Astrocyte of the cerebellum (primary cell): ENCODE measurements at regions not wholly inside any gene's neighbourhood (a gene's known extent, or its start where the extent isn't known, plus 50 kb on each side); places are given as distances from the start of the nearest gene placed in this dataset.

Experiments used
- DNase-seq: peaks from one replicate; pipeline ENCODE4 v3.0.0-alpha.2; 2011; ENCODE audit warnings: low read depth
- H3K4me3 ChIP-seq: 2 replicates; pipeline ENCODE4 v1.5.1; 2011; ENCODE audit warnings: mild to moderate bottlenecking, low read depth, low read length, moderate library complexity
- in situ Hi-C: cut with HindIII; loops from 2 replicates; pipeline ENCODE4 v1.10.0; 2017; ENCODE audit warnings: low sequenced_read_pairs
- TF ChIP-seq, protein P1 (sequence below): IDR thresholded peaks from 2 replicates; pipeline ENCODE4 v1.5.1; 2012; ENCODE audit warnings: low read length, low read depth, moderate library complexity, mild to moderate bottlenecking; ENCODE audit errors: missing control alignments

DNA sequence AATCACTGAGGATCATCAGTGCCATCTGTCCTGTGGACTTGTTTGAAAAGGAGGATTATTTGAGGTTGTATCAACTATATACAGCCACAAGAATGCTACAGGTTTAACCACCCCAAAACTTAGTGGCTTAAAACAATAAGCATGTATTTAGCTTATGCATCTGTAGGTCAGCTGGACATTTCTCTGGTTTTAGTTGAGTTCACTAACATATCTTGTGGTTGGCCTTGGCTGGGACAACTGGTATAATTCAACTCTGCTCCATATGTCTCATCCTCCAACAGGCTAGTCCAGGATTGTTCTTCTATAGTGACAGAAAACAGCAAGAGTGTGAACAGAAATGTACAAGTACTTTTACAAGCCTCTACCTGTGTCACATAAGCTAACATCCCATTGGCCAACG, 49.9 kb upstream of the SOX6 start:
- TF ChIP-seq, protein P1, sequence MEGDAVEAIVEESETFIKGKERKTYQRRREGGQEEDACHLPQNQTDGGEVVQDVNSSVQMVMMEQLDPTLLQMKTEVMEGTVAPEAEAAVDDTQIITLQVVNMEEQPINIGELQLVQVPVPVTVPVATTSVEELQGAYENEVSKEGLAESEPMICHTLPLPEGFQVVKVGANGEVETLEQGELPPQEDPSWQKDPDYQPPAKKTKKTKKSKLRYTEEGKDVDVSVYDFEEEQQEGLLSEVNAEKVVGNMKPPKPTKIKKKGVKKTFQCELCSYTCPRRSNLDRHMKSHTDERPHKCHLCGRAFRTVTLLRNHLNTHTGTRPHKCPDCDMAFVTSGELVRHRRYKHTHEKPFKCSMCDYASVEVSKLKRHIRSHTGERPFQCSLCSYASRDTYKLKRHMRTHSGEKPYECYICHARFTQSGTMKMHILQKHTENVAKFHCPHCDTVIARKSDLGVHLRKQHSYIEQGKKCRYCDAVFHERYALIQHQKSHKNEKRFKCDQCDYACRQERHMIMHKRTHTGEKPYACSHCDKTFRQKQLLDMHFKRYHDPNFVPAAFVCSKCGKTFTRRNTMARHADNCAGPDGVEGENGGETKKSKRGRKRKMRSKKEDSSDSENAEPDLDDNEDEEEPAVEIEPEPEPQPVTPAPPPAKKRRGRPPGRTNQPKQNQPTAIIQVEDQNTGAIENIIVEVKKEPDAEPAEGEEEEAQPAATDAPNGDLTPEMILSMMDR: no peak
- no peak overlapping the region for H3K4me3 ChIP-seq
- DNase-seq: peak; percentile 6
- in situ Hi-C loops: no loop called here
